Kidney glomerular epithelial cell (primary cell): ENCODE measurements at regions not wholly inside any gene's neighbourhood (a gene's known extent, or its start where the extent isn't known, plus 50 kb on each side); places are given as distances from the start of the nearest gene placed in this dataset.

Experiments
- DNase-seq: peaks from one replicate; lab custom pipeline; 2025; lab: John Stamatoyannopoulos, UW

DNA sequence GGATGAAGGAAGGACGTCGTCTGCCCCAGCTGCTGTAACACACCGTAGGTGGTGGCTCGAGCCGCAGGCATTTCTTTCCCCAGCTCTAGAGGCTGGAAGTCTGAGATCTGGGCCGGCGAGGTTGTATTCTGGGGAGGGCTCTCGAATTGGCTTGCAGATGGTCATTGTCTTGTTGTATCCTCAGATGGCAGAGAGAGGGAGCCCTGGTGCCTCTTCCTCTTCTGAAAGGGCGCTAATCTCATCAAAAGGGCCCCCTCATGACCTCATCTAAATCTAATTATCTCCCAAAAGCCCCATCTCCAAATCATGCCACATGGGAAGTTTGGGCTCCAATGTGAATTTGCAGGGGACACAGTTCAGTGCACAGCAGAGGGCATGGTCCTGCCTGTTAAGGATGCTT lies 109.0 kb downstream of the SIK1 start:
- no peak for DNase-seq

DNA sequence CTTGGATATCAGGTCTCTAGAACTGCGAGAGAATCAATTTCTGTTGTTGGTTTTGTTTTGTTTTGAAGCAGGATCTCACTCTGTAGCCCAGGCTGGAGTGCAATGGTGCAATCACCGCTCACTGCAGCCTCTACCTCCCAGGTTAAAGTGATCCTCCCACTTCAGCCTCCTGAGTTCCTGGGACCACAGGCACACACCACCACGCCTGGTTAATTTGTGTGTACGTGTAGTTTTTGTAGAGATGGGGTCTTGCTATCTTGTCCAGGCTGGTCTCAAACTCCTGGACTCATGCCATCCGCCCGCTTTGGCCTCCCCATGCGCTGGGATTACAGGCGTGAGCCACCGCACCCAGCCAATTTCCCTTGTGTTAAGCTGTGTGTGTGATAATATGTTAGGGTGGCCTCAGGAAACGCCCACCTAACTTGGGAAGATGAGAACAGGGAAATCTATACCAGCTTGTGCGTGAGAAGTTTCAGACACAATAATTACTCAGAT lies 109.6 kb downstream of the SIK1 start:
- DNase-seq, result no peak

DNA sequence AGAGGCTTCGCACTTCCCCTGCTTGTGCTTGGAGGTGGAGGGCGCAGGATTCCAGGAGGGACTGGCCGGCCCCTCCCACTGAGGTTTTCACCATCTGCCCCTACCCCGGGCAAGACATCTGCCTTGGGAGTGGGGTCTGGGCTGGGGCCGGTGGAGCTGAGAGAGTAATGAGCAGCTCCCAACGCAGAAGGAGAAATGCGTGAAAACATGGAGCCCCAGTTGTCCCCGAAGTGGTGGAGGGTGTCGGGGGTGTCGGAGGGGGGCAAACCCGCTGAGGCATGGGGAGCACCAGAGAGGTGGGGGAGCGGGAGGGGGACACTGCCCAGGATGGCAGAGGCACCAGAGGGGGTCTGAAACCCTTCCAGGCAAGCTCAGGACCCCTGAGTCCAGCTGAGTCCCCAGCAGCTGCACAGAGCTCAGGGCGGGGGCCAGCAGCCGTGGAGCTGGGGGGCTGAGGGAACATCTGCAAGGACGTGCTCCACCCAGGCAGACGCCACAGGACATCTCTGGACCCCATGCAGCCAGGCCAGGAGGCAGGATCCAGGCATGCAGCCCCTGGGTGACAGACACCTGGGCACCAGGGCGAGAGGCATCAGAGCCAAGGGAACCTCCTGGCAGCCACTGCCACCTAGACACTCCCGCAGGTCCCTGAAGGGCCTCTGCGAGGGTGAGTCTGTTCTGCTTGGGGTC lies 110.6 kb downstream of the SIK1 start:
- no peak for DNase-seq

DNA sequence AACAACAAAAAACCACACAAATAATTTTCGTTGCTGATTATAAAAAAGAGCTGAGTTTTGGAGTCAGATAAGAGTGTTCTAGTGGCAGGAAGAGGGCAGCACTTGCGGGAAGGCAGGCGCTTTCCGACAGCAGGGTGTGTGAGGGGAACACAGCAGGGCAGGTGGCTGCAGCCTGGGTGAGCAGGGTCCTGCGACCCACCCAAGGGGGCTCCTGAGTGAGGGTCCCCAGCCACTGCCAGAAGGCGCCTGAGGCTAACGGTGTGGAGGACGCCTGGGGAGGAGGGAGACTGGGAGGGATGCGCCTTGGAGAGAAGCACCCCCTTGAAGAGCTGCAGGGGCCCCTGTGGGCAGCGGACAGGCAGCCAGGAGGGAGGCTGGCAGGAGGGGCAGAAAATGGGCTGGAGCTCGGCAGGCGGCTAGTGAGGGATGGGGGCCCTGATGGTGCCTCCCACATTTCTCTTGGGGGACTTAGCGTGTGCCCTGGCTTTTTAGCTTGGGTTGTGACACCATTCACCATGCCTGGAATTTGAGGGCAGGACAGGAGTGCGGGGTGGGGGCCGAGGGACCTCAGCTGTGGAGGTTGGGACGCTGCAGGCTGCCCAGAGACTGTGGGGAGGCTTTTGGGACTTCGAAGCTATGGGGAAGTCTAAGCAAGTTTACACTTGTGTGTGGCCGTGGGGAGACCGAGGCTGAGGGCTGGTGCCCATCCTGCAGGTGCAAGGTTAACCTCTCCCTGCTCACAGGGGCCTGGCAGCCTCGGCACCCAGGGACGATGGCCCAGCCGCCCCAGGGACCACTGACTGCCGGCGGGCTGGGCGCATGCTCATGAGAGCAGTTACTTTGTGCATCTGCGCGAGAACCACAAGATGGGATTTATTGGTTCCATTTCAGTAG lies 111.4 kb downstream of the SIK1 start:
- DNase-seq, result no peak

DNA sequence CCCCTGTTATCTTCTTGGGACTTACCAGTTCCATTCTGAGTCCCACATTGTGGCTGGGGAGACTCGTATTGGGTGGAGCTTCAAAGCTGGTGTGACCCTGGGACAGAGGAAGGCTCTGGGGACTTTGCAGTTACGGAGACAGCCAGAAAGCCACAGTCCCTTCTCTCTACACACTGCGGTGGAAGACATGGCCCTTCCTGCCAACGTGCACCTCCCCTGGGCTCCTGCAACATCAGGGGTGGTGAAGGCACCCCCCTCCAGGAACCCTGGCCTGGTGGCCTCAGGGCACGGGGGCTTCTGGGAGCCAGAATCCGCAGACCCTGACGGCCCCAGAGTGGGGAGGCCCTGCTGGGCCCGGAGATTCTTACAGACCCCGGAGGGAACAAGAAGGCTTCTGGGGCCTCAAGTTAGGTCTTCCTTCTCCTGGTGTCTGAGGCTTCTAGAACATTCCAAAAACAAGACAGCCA lies 113.0 kb downstream of the SIK1 start:
- no peak for DNase-seq

DNA sequence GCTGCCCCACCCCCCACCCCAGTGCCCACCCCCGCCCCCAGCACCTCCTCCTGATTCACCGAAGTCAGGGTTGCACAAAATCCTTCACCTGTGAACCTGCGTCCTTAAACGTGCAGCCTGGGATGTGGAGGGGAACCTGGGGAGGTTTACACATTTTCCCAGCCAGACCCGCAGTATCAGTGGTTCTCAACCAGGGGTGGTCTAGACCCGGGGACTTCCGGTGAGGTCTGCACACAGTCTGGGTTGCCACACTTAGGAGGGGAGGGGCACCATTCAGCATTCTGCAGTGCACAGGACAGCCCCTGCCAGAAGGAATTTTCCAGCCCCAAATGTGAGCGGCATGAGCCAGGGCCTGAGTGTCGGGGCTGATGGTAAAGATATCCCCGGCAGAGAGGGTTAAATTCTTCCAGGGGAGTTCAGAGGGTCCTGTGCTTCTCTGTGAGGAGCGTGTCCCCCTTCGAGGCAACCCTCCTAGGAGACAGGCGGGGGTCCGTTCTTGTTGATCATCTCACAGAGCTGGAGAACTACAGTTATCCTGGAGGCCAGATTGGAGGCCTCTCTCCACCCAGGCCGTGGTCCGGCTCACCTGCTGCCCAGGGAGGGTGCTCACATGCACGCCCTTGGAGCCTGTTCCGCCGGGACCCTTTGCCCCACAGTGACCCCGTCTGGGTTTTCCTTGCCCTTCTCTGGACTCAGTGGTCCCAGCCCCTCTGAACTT lies 113.6 kb downstream of the SIK1 start:
- no peak for DNase-seq

DNA sequence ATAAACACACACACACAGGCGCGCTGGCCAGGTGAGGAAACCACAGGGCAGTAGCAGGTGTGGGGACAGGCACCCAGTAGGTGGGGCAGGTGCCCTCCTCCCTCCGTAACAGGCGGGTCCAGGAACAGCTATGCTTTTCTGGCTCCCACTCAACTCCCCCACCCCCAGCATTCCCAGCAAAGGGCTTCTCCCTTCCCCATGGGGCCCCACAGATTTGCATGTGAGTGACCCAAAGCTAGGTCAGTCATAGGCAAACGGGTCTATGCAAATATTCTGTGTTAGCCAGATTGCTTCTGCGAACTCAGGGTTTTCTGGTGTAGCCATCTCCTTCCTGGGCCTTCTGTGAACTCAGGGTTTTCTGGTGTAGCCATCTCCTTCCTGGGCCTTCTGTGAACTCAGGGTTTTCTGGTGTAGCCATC lies 114.2 kb downstream of the SIK1 start:
- no peak for DNase-seq

DNA sequence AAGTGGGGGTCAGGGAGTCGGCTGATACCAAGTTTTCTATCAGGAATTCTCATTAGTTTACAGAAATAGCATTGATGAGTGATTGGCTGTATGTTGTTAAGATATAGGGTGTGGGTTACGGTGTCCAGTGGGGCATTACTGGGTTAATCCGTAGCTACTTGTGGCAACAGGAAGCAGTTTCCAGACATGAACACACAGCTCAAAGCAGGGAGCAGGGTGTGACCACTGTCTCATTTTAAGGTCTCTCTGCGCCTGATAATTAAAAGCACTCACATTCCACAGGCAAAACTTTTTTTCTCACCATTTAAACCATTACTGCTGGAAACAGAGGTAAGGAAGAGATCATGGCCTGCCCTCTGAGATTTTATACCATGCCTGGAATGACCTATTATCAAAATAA lies 114.9 kb downstream of the SIK1 start:
- no peak for DNase-seq

DNA sequence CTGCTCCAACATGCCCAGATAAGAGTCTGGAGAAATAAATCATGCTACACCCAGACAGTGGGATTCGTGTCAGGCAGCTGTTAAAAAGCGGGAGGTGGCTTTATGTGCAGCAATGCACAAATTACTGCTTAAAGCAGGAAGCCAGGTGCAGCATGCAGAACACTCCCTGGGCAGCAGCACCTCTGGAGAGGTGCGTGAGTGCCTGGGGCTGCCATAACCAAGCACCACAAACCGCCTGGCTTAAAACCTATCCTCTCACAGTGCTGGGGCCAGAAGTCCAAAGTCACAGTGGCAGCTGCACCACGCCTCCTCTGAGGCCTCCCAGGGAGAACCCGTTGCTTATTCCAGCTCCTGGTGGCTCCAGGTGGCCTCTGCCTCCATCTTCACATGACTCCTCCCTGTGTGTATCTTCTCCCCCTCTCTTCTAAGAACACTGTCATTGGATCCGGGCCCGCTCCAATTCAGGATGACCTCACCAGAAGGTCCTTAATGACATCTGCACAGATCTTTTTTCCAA lies 115.6 kb downstream of the SIK1 start:
- DNase-seq, result no peak

DNA sequence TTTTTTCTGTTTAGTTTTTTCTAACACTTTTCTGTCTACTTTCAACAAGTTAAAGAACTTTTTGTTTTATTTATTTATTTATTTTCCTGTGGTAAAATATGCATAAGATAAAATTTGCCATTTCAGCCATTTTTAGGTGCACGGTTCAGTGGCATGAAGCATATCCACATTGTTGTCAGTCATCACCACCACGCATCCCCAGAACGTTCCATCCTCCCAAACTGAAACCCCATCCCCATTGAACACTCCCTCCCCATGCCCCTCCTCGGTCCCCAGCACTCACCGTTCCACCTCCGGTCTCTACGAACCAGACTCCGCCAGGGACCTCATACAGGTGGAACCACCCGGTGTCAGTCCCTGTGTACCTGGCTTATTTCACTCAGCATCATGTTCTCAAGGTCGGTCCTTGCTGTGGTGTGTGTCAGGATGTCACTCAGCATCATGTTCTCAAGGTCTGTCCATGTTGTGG lies 118.1 kb downstream of the SIK1 start:
- DNase-seq, result no peak

DNA sequence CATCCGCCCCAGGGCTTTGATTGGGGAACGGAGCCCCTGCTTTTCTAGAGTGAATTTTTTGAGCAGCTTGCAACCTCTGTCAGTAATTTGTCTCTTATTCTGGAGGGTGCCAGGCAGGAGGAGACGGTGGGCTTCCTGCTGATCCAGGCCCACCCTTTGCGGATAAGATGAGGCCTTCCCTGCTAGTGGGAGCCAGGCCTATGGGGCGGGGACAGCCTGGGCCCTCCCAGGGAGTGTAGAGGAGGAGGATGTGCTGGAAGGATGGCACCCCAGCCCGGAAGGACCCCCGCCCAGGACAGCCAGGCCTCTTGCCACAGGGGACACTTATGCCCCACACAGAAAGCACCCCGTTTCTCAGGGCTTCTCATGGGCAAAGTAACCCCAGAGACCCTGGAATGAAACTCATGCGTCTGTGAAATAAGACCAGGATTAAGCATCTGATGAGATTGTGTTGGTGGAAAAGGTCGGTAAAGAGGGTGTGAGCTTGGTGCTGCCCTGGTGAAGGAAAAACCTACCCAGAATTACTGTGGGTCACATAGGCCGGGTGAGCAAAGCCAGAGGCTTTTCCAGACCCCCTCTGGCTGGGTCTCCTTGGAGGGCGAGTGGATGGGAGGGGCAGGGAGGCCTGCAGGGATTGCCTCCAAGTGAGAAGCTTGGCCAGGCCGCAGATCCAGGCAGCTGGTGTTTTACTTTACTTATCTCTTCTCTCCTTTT lies 118.7 kb downstream of the SIK1 start:
- no peak for DNase-seq

DNA sequence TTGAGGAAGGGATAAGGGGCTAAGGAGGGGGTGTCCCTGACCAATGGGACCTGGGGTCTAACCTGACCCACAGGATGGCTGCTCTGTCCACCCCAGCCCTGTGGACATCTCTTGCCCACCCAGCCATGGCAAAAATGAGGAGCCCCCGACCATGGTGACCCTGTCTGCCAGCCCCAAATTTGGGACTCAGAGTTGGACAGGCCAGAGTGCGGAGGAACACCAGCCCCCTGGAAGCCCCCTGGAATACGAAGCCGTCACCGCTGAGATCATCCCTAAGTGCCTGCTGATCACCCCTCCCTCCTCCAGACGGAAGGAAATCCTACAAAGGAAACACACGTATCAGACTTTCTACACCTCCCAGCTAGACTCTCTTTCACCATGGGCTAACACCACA lies 119.3 kb downstream of the SIK1 start:
- no peak for DNase-seq

DNA sequence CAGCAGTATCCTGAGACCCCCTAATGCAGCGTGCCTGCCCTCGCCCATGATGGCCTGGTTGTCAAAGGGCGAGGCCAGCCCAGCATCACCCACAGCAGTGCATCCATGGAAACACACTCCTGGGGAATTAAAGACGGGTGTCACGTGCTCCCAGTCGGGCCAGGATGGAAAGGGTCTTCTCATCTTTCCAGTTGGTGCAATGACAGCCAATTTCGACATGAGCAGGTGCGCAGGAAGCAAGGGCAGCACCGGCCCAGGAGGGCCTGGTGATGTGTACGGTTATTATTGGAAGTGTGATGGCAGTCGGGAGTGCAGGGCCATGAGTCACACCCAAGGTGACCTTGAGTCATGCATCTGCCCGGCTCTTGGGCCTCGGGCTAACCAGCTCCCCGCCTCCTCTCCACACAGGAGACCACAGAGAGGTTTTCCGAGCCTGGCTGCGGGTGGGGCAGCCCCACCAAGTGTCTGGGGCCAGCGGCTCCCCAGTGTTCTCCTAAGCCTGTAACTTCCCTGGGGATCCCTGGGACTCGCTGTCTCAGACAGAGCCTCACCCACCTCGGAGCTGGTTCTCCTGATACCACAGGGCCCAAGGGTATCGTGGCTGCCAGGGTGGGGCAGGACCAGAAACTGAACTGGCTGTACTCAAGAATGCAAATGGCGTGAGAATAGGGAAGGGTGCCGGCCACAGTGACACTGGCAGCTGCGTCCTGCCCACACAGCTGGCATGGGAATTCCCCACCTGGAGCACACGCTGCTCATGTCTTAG lies 119.8 kb downstream of the SIK1 start:
- DNase-seq, result peak; percentile 5

DNA sequence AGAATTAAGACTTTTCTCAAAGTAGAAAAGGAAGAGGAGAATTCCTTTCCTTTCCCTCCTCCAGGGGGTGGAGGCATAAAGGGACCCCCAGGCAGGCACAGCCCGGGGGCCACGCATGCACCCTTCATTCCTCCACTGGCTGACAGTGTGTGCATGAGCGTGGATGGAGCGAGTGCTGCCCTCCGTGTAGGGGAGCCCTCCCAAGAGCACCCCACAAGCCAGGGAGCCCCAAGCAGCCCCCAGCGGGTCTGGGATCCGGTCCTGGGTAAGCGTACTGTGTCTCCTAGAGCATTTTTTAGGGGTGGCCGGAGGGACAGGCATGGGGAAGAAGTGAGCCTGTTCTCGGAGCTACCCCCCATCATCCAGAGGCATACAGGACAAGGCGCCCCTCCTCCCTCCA lies 120.5 kb downstream of the SIK1 start:
- no peak for DNase-seq

DNA sequence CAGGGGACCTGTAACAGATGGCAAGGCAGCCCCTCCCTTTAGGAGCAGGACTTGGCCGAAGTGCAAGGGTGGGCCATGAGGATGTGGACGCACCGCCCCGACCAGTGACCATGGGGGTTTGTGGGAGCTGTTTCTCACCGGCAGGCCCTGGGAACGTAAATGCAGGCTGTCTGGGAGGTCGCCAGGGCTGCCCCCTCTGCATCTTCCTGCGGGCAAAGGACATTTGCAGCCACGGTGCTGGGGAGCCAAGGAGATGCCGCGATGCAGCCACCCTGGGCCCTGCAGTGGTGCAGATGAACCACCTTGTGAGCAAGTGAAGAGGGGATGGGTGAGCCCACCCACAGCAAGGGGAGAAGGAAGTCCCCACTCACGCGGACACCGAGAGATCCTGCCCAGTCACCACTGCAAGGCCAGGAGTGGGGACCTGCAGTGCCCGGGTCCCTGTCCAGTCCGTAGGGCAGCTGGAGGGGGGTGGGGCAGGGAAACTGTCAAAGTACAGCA lies 121.1 kb downstream of the SIK1 start:
- DNase-seq, result no peak

DNA sequence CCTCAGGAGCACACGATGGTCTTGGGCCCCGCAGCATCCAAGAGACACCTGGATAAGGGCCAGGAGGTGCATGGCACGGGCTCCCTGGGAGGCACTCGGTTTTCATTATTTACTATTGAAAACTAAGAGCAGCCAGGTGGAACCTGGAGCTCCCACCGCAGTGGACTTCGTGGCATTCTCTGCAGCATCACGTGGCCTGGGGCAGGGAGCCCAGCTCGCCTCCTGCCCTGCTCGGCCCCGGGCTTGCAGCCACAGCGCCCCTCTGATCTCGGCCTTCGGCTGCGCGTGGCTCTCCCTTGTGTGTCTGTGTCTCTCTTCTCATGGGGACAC lies 121.6 kb downstream of the SIK1 start:
- DNase-seq, result no peak

DNA sequence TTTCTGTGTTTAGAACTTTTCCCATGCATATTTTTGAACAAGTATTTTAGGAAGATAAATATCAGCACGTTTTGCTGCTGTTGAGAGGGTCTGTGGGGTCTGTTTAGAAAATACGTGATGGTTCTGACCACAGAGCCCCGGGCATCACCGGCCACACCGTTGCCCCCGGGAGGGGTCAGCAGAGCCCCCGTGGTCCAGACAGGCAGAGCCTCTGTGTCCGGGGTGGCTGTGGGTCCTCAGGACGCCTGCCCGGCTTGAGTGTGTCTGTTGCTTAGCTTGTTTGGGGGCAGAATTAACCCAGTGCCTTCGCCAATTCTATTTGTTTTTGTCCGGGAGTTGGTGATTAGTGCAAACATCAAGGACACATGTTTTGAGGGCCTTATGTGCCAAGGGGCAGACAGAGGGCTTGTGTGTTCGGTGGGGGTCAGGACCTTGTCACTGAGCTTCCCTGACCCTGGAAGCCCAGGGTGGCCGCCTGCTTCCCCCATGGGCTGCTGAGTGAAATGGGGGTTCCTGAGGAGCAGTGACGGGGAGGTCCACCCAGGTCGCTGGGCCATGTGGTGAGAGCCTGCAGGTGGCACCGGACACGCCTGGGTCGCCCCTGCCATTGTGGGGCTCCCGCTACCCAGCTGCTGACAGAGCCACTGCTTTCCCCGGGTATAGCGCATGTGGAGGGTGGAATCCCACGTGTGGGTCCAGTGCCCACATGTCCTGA lies 122.2 kb downstream of the SIK1 start:
- DNase-seq, result no peak

DNA sequence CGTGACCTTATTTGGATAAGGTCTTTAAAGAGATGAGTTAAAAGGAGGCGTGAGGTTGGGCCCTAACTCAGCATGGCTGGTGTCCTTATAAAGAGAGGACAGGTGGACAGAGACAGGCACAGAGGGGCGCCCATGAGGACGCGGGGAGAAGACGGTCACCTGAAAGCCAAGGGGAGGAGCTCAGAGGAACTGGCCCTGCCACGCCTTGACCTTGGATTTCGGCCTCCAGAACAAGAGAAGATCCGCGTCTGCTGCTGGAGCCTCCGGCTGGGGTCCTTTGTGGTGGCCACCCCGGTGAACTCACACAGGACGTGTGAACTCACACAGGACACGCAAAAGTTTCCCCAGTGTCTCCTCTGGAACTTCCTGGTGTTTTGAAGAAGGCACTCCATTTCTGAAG lies 122.7 kb downstream of the SIK1 start:
- no peak for DNase-seq

DNA sequence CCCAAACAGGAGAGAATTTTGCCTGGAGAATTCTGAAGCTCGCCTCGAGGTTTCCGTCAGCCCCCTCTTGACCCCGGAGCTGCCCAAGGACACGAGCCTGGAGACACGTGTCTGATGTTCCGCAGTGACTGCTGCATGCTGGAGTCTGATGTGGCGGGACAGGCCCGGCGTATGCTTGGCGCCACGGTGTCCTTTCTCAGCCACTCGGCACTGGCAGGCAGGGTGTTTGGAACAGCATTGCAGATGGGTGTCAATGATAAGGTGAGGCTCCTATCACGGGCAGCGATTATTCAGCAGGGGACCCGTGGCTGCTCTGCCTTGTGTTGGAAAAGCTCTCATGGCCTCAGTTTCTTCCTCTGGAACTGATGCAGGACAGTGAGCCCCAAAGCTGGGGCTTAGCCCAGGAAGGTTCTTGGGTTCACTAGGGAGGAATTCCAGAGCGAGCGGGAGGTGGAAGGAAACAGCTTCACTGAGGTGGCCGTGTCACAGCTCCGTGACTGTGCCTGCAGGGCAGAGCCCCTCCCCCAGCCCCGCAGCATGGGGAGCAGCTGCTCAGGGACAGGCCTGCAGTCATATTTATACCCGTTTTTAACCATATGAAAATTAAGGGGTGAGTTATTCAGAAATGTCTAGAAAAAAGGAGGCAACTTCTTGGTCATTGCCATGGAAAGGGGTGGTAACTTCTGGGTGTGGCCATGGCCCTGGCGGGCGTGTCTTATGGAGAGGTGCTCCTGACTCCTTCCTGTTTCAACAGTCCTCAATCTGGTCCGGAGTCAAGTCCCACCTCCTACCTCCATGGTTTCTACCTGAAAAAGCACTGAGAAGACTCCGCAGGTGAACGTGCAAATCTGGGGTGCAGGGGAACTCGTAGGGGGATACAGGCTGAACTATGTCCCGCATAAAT lies 123.4 kb downstream of the SIK1 start:
- DNase-seq, result no peak
